Stomach smooth muscle (tissue), 2 donors: ENCODE measurements at regions not wholly inside any gene's neighbourhood (a gene's known extent, or its start where the extent isn't known, plus 50 kb on each side); places are given as distances from the start of the nearest gene placed in this dataset.

Experiments used
- H3K27ac ChIP-seq: one replicate; pipeline ENCODE4 v1.7.0; 2013; ENCODE audit warnings: mild to moderate bottlenecking, low read length, inconsistent platforms
- H3K27me3 ChIP-seq, 2 donors: one replicate each; pipeline ENCODE4 v1.7.0; 2013; ENCODE audit warnings: low read length in 2 of 2; ENCODE audit not compliant: insufficient read depth in 2 of 2, control insufficient read depth in 1 of 2
- H3K36me3 ChIP-seq, 2 donors: one replicate each; pipeline ENCODE4 v1.7.0; 2013; ENCODE audit warnings: low read length in 2 of 2; ENCODE audit not compliant: control insufficient read depth in 2 of 2, insufficient read depth in 2 of 2
- H3K4me1 ChIP-seq: one replicate; pipeline ENCODE4 v1.7.0; 2013; ENCODE audit warnings: low read length; ENCODE audit not compliant: control insufficient read depth, insufficient read depth
- H3K4me3 ChIP-seq, 2 donors: one replicate each; pipeline ENCODE4 v1.7.0; 2013; ENCODE audit warnings: low read length in 2 of 2
- H3K9ac ChIP-seq, 2 donors: one replicate each; pipeline ENCODE4 v1.7.0; 2013; ENCODE audit warnings: low read length in 2 of 2, mild to moderate bottlenecking in 1 of 2
- H3K9me3 ChIP-seq, 2 donors: one replicate each; pipeline ENCODE4 v1.7.0; 2013; ENCODE audit warnings: low read length in 2 of 2; ENCODE audit not compliant: control insufficient read depth in 2 of 2
- donor health status: healthy.
- donor health status: Pancreatic carcinoma.

DNA sequence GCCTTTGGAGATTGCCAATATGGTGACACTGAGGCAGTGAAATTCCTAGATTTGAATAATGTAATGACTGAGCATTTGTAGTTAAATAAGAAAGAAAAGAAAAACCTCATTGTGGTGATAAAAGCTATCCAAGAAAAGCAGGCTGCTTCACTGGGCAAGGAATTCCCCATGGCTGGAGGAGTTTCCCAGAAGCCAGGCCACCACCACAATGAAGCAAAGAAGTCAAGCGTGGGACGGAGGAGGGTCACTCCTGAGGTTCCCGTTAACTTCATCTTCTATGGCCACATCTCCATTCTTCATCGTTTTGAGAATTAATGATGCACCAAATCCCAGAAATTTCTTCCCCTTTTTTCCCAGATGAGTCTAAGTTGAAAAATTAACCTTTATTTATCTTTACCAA is 185.8 kb upstream of the BCL6 start:
- H3K9me3 ChIP-seq = no peaks in the 10 kb centered on the region
- no peak overlapping the region for H3K9ac ChIP-seq
- peaks cover 11% of the 10 kb centered on the region for H3K4me1 ChIP-seq
- peaks cover 0 to 2% of the 10 kb centered on the region in 2 donors for H3K27me3 ChIP-seq
- no peaks in the 10 kb centered on the region for H3K36me3 ChIP-seq
- no peak overlapping the region for H3K4me3 ChIP-seq
- H3K27ac ChIP-seq = no peak overlapping the region

DNA sequence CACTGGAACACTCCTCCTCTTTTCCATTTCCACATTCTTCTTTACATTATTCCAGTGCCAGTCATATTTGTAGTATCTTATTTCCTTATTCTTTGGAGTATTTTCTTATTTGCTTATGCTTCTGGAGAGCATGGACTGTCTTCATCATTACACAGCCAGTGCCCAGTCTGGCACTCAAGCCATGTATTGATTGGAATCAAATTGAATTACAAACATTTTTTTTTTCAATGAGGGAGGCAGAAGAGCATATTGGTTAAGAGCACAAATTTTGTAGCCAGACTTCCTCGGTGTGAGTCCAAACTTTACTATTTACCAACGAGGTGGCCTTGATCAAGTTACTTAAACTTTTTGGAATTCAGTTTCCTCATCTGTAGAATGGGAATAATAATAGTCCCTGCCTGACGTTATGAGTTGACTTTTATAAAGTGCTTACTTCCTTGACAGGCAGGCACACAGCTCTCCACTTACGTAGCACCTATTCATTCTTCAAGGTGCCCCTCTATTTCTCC is 186.6 kb upstream of the BCL6 start:
- H3K4me1 ChIP-seq = peaks cover 11% of the 10 kb centered on the region
- H3K9me3 ChIP-seq = no peaks in the 10 kb centered on the region
- H3K27ac ChIP-seq = no peak overlapping the region
- H3K36me3 ChIP-seq = no peaks in the 10 kb centered on the region
- no peak overlapping the region for H3K4me3 ChIP-seq
- H3K27me3 ChIP-seq = peaks cover 0 to 2% of the 10 kb centered on the region in 2 donors
- no peak overlapping the region for H3K9ac ChIP-seq

DNA sequence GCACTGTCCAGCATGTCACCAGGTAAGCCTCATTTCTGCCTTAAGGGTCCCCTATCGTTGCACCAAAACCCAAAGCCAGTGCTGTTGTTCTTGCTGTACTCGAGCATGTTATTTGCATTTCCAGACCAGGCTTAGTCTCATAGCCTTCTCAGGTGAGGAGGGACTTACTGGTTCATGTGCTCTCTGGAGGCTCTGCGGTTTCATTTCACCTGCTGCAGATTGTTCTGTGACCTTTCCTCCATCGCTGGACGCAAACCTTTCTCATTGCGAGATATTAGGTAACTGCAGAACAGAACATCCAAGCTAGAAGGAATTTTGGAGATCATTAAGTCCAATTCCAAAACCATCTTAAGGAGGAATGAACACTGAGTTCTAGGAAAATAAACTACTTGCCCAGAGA is 187.3 kb upstream of the BCL6 start:
- Histone ChIP-seq H3K27ac (no peak overlapping the region), H3K4me3 (no peak overlapping the region), H3K36me3 (no peaks in the 10 kb centered on the region), H3K27me3 (peaks cover 0 to 2% of the 10 kb centered on the region in 2 donors), H3K9ac (no peak overlapping the region), H3K9me3 (no peaks in the 10 kb centered on the region), H3K4me1 (peaks cover 11% of the 10 kb centered on the region)

DNA sequence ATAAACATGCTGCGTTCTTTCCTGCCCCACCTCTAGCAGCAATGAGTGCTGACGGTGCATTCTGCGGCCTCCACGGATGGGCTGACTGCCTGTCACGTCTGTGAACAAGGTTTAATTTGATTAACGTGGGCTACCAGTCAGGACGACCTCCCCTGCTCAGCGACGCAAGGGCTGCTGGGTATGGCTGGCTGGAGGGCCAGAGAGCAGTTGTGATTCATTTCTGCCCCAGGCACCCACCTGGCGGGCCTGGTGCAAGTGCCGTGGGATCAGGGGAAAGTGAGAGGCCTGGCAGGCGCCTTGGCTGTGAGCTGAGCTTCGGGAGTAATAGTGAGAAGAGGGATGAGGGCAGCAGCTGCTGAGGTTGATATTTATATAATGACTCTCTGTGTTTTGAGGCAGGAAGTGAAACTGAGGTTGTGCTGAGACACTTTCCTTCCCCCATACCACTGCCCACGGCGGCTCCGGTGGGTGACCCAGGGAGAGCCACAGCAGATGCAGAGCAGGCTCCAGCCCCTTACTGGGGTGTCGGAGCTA is 190.4 kb upstream of the BCL6 start:
- H3K9ac ChIP-seq = no peak overlapping the region
- no peaks in the 10 kb centered on the region for H3K36me3 ChIP-seq
- no peak overlapping the region for H3K27ac ChIP-seq
- no peaks in the 10 kb centered on the region for H3K9me3 ChIP-seq
- H3K4me3 ChIP-seq = no peak overlapping the region
- H3K27me3 ChIP-seq = peaks cover 0 to 2% of the 10 kb centered on the region in 2 donors
- H3K4me1 ChIP-seq = no peaks in the 10 kb centered on the region

DNA sequence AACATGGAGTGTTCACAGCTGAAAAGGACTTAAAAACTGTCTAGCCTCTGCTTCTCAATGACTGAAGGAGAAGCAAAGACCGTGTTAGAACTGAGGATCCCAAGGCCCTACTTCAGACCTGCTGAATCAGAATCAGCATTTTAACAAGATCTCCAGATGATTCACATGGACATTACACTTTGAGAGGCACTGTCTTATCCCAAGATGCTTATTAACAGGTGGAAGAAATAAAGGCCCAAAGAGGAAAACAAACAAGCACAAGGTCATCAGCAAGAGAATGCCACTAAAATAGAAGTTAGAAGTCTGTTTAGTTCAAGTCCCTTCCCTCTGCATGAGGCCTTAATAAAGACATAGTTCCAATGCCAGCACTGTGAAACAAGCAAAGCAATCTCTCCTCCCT is 191.4 kb upstream of the BCL6 start:
- Histone ChIP-seq H3K27ac (no peak overlapping the region), H3K4me3 (no peak overlapping the region), H3K9ac (no peak overlapping the region), H3K9me3 (no peaks in the 10 kb centered on the region), H3K4me1 (no peaks in the 10 kb centered on the region), H3K36me3 (no peaks in the 10 kb centered on the region), H3K27me3 (peaks cover 0 to 2% of the 10 kb centered on the region in 2 donors)

DNA sequence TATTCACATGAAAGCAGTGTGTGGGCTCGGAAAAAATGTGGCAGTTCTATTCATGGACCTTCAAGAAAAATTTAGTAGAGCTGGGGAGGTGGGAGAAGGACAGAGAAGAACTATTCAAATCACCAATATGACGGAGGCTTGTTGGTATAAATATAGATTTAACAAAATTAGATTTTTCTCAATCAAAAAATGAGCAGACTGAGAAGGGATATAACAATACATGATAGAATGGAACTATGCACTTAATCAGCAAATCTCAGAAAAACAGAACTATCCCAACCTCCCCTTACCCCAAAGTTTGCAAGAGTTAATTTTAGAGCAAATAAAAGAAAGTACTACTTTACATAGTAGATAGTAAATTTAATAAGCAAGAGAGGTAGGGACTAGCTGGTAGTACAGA is 194.6 kb upstream of the BCL6 start:
- H3K27me3 ChIP-seq = no peaks in the 10 kb centered on the region
- H3K36me3 ChIP-seq = no peaks in the 10 kb centered on the region
- H3K9me3 ChIP-seq = no peaks in the 10 kb centered on the region
- no peak overlapping the region for H3K27ac ChIP-seq
- no peaks in the 10 kb centered on the region for H3K4me1 ChIP-seq
- no peak overlapping the region for H3K4me3 ChIP-seq
- H3K9ac ChIP-seq = no peak overlapping the region

DNA sequence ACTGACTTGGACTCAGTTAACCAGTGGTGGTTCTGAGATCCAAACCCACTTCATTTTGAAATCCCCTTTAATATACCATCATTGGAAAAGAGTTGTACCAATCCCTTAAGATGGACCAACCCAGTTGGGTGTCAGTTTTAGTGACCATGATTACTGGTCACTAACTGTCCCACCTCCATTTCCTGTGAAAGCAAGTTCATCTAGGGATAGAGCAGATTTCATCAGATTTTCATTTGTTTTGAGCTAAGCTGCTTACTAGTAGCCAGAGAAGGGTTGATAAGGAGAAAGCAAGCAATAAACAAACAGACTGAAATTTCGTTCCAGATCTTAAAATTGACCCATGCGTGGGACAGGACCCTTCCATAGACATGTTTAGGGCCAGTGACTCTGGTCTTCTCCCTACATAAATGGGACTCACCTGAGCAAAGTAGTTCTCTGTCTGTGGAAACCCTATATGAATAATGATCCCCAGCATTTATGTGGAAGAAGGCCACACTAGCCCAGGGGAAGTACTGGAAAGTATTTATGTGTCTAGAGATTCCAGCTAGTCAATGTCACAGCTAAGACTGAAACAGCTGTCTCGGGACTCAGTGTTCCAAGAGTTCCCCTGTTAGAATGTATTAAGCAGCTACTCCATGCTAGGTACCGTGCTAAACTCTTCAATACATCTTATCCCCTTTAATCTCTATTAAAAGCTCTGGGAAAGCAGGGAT is 196.0 kb upstream of the BCL6 start:
- Histone ChIP-seq H3K4me1 (no peaks in the 10 kb centered on the region), H3K27ac (no peak overlapping the region), H3K9me3 (no peaks in the 10 kb centered on the region), H3K4me3 (no peak overlapping the region), H3K27me3 (no peaks in the 10 kb centered on the region), H3K9ac (no peak overlapping the region), H3K36me3 (no peaks in the 10 kb centered on the region)

DNA sequence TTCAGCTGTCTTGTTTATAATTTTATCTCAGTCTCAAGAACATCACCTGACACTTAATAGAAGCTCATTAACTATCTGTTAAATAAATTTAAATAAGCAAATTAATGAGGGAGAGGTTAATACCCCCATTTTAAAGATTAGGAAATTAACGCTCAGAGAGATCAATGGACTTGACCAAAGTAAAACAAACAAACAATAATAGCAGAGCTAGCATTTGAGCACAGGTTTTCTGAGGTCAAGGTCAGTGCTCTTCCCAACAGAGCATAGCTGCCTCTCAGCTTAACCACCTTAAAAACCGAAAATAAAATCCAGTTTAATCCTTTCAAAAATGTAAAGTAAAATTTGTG is 196.6 kb upstream of the BCL6 start:
- Histone ChIP-seq H3K9ac (no peak overlapping the region), H3K4me1 (no peaks in the 10 kb centered on the region), H3K36me3 (no peaks in the 10 kb centered on the region), H3K27me3 (no peaks in the 10 kb centered on the region), H3K27ac (no peak overlapping the region), H3K4me3 (no peak overlapping the region), H3K9me3 (no peaks in the 10 kb centered on the region)

DNA sequence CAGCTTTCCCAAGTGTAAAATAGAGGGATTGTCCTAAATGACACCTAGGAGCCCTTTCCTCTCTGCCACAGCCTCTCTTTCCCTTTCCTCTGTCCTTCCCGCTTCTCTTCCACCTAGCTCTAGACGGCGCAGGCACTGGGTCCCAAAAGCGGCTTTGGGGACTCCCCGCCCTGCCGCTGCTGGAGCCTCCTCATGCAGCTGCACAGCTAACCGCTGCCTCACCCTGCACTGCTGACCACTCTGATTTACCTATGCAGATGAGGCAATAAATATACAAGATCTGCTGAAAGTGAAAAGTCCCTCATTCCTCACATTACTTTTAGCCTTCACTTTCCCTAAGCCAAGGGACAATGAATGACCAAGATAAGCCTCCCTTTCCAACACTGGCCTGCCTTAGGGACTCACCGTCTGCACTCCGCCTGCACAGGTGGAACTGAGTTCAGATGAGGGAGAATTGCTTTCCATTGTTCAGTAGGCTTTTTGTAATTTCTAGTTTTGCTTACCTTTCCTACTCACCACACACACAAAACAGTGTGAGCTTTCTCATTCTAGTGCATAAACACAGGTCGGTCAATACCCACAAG is 197.5 kb upstream of the BCL6 start:
- no peak overlapping the region for H3K27ac ChIP-seq
- no peak overlapping the region for H3K4me3 ChIP-seq
- no peaks in the 10 kb centered on the region for H3K9me3 ChIP-seq

DNA sequence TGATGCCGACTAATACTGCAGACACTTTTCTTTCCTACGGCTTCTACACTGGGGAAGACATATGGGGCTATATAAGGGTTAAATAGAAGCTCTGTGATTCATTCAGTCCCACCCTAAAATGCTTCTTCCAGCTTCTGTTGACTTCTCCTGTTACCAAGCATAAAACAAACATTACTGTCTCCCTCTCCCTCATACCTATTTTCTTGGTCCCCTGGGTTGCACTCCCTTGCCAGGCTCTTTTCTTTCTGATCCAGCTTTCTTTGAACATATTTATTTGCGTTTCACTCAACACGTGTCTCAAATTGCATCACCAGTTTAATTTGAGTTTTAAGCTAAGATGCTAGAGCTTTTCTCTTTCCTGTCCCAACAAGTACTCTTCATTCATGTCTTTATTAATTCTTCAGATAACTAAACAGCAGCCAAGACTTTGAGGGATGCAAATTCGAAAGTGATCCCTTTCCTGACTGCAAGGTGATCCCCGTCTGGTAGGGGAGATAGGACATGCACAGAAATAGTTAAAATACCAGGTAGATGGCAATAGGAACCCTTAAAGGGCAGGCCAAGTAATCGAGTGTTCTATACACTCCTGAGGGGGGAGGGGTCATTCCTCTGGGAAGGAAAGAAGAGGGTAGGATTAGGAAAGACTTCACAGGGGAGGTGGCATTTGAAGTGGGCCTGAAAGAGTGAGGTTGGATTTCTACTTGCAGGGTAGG is 198.6 kb upstream of the BCL6 start:
- H3K4me3 ChIP-seq = no peak overlapping the region
- H3K27me3 ChIP-seq = no peaks in the 10 kb centered on the region
- no peak overlapping the region for H3K27ac ChIP-seq
- no peaks in the 10 kb centered on the region for H3K4me1 ChIP-seq
- no peaks in the 10 kb centered on the region for H3K36me3 ChIP-seq
- no peaks in the 10 kb centered on the region for H3K9me3 ChIP-seq
- H3K9ac ChIP-seq = no peak overlapping the region

More for the DNA sequence above, 197.5 kb upstream of the BCL6 start:
- Histone ChIP-seq H3K27me3 (no peaks in the 10 kb centered on the region), H3K36me3 (no peaks in the 10 kb centered on the region), H3K9ac (no peak overlapping the region), H3K4me1 (no peaks in the 10 kb centered on the region)
